MG63 (cell line): ENCODE measurements at regions not wholly inside any gene's neighbourhood (a gene's known extent, or its start where the extent isn't known, plus 50 kb on each side); places are given as distances from the start of the nearest gene placed in this dataset.

ENCODE experiments used
- DNase-seq: peaks from one replicate; pipeline ENCODE4 v3.0.0-alpha.2; 2020
- H3K27me3 ChIP-seq: fragments of 250-450 bp; sonication (Bioruptor Pico); 2 replicates; pipeline ENCODE4 v1.5.1; 2020; ENCODE audit warnings: mild to moderate bottlenecking, moderate library complexity
- H3K36me3 ChIP-seq: fragments of 250-450 bp; sonication (Bioruptor Pico); 2 replicates; pipeline ENCODE4 v1.5.1; 2020; ENCODE audit warnings: mild to moderate bottlenecking, moderate library complexity
- H3K4me3 ChIP-seq: fragments of 250-450 bp; sonication (Bioruptor Pico); 2 replicates; pipeline ENCODE4 v1.5.1; 2020; ENCODE audit warnings: mild to moderate bottlenecking, moderate library complexity
- H3K9me3 ChIP-seq: fragments of 250-450 bp; sonication (Bioruptor Pico); 2 replicates; pipeline ENCODE4 v1.5.1; 2020; ENCODE audit warnings: mild to moderate bottlenecking, moderate library complexity

DNA sequence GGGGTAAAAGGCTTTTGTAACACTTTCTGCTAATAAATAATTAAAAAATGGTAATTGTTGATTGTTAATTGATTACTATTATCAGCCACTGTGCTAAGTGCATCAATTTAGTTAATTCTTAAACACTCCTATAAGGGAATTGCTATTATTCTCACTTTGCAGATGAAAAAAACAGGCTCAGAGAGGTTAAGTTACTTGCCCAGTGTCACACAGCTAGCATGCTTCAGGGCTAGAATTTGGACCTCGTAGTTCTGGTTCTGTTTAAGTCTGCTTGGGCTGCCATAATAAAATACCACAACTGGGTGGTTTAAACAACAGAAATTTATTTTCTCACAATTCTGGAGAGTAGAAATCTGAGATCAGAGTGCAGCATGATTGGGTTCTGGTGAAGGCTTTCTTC, 164.8 kb upstream of the TBX18 start:
- Histone ChIP-seq H3K9me3 (no peaks in the 10 kb centered on the region), H3K4me3 (no peak overlapping the region), H3K27me3 (no peaks in the 10 kb centered on the region), H3K36me3 (no peaks in the 10 kb centered on the region)
- DNase-seq: no peak

DNA sequence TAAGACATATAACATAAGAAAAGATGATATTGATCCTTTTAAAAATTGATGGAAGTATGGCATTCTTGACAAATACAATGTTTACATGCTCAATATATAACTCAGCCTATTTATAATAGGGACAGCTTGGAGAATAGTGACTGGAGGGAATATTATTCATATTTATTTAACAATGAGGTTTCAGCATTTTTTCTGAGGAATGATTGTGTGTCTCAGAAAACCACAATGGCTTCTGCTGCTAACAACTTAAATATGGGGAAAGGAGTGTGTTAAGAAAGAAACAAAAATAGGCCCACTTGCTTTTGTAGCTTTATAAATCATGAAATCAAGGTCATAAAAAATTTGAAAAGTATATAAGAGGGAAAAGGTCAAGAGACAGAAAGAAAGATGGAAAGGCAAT, 163.2 kb upstream of the TBX18 start:
- Histone ChIP-seq H3K4me3 (no peak overlapping the region), H3K36me3 (no peaks in the 10 kb centered on the region), H3K9me3 (no peaks in the 10 kb centered on the region), H3K27me3 (no peaks in the 10 kb centered on the region)
- no peak for DNase-seq

DNA sequence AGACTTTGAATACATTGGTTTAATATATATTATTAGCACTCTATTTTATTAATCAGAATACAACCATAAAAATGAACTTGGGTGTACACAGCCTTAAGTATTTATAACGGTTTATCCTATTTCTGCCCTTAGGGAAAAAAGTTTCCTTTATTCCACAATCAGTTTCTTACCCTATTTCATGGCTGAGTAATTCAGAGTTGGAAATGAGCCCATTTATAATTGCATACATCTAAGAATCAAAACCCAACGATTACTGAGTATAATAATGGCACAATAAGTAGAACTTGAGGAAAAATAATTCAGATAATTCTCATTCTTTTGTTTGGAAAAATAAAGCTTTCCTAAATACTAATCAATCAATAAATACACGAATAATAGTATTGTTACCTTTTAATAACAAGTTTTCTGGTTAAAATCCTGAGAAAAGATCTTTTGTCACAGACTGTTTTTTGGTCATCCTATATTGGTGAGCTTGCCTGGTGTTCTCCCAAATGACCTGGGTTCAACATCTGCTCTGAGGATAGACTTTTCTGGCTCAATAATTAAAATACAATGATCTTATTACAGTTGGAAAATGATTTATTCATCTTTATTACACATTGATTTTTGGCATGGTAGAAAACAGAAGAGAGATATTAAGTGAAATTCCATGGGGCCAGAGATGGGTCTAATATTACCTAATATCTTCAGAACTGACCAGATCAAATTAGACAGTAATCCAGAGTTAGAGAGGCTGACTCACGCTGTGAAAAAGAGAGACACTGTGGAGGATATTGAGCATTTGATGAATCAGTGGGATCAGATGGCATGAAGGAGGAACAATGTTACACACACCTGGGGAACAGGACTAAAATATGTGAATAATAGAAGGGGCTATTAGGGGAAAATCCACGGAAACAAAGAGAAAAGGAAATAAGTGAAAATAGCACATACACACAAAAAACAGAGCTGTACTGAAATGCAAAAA, 162.1 kb upstream of the TBX18 start:
- DNase-seq: no peak
- no peaks in the 10 kb centered on the region for H3K9me3 ChIP-seq
- no peaks in the 10 kb centered on the region for H3K27me3 ChIP-seq
- no peaks in the 10 kb centered on the region for H3K36me3 ChIP-seq
- no peak overlapping the region for H3K4me3 ChIP-seq

DNA sequence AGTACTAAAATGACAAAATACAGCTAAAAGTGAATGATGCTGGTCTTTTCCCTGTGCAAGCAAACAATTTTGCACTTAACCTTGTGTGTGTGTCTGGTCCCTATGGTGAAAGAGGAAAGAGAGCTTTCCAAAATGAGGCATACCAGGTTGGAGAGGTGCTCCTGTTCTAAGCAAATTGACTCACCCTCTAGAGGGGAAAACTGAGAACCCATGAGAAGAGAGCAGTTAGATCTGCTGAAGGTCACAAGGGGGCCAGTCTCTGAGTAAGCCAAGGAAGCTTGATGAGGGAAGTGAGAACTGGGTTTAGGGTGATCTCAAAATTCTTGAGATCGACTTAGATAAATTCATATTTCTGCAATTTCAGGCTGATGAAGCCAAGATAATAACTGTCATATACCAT, 157.5 kb upstream of the TBX18 start:
- Histone ChIP-seq H3K9me3 (no peaks in the 10 kb centered on the region), H3K4me3 (no peak overlapping the region), H3K27me3 (peaks cover 3% of the 10 kb centered on the region; the same call in 1 of the 2 replicates), H3K36me3 (no peaks in the 10 kb centered on the region)
- DNase-seq: no peak

DNA sequence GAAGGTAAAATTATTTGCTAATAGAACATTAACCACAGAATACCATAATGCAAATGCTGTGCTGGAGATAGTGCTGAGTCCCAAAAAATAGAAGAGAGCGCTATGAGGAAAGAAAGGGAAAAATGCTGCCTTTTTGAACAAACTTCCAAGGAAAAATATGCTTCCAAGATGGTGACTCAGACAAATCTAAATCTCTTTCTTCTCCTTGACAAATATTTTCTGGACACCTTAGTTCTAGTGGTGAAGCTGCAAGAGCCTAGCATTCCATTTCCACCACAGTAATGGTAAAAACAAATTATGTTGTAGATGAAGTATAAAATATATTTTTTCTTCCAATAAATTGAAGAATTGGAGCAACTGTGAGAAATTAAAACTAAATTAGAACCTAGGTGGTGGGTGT, 155.6 kb upstream of the TBX18 start:
- DNase-seq: no peak
- no peaks in the 10 kb centered on the region for H3K36me3 ChIP-seq
- no peak overlapping the region for H3K4me3 ChIP-seq
- H3K9me3 ChIP-seq: no peaks in the 10 kb centered on the region
- peaks cover 3% of the 10 kb centered on the region; the same call in 1 of the 2 replicates for H3K27me3 ChIP-seq

DNA sequence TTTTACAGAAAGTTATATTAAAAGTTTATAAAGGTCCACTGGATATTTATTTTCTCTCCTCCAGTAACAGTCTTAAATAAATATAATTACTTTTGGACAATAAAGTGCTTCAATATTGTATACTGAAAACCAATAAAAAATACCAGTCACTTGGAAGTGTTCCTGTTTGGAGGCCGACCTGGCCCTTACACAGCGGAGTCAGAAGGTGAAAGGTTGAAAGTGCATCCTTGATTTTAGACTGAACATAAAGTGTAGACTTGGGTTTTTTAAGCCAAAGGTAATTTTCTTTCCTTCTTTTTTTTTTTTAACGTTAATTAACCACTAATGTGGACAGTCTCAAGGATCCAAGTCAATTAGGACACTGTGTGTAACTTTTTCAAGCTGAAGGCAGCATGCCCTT, 152.3 kb upstream of the TBX18 start:
- peaks cover 3% of the 10 kb centered on the region; the same call in 1 of the 2 replicates for H3K27me3 ChIP-seq
- no peak for DNase-seq
- no peak overlapping the region for H3K4me3 ChIP-seq
- no peaks in the 10 kb centered on the region for H3K9me3 ChIP-seq
- no peaks in the 10 kb centered on the region for H3K36me3 ChIP-seq

DNA sequence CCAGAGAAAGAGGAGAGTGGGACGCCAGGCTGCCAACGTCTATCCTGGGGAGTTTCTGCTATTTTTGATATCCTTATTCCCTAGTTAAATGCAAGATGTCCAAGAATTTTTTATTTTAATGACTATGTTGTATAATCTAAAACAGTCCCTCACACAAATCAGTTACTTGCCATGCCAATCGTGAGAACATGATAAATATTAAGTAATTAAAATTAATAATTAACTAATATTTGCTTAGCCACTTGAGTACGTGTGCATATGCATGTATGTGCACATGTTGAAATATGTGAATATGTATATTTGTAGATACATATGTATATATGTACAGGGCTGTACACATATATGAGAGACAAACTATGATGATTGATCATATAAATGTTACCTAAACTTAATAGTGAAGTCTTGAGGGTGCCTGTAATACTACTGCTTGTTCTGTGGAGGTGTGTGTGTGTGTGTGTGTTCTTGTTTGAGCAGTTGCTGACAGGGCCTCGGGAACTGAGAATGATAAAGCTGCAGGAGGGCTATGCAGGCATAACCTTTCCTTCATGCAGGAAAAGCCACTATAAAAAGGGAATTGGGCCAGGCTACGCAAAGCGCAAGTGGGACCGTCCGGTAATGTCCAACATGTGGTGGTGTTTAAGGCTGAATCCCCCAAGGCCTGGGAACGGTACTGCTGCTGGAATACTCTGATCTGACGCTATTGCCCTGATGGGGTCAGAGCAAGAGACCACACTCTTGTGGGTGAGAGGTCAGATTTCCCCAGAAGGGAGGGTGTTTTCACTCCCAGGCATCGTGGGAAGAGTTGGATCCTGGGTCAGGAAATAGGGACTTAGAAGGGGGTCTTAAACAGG, 148.3 kb upstream of the TBX18 start:
- Histone ChIP-seq H3K27me3 (no peaks in the 10 kb centered on the region), H3K9me3 (no peaks in the 10 kb centered on the region), H3K36me3 (no peaks in the 10 kb centered on the region), H3K4me3 (no peak overlapping the region)
- DNase-seq: no peak

DNA sequence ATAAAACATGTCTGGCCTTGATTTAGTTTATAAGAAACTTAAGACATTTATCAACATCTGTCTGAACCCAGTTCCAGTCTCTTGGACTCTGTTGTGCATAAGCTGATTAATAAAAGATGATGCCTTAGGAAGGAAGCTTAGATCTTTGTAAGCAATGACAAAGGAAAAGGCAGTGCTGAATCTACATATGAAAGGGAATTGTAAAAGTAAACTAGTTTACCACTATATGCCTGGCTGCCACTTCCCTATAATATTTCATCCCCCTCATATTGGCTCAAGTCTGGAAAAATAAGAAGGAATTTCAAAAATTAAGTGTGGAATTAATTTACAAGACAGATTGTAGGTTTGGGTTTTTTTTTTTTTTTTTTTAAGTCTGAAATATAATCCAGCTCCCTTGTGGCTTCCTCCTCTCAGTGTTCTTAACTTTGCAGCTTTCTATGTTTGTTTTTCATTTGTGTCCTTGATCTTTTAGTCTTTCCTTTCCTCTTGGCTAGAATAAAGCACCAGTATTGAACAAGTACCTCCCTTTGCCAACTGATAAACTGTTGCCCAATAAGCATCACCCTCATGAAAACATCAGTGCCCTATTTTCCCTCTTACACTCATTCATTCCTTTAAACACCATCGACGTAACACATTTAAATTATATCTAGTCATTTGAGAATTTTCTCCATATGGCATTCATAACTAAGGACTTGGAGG, 146.7 kb upstream of the TBX18 start:
- Histone ChIP-seq H3K4me3 (no peak overlapping the region), H3K9me3 (no peaks in the 10 kb centered on the region), H3K36me3 (no peaks in the 10 kb centered on the region), H3K27me3 (no peaks in the 10 kb centered on the region)
- no peak for DNase-seq

DNA sequence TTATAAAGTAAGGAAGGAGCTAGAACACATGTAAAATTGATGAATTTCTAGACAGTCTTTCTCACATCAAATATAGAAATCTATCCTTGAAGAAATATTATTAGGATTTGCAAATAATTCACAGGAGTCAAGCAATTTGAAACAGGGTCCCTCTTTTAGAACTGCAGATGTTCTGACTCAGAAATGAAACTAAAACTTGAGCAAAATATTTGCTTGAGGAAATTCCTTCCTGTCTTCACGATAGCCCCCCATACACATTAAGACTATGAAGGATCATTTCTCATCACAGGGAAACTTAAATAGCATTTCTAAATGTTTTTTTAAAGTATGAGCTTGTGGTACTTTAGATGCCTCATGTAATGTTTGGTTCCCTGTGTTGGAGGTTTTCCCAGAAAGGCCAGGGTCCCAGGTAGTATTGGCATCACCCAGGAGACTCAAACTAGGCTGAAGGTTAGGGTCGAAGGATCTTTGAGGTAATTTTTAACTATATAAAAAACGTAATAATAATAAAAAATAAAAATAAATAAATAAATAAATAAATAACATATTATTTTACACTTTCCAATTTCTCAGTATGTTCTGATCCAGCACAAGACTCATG, 144.0 kb upstream of the TBX18 start:
- Histone ChIP-seq H3K36me3 (no peaks in the 10 kb centered on the region), H3K9me3 (no peaks in the 10 kb centered on the region), H3K4me3 (no peak overlapping the region), H3K27me3 (no peaks in the 10 kb centered on the region)
- no peak for DNase-seq

DNA sequence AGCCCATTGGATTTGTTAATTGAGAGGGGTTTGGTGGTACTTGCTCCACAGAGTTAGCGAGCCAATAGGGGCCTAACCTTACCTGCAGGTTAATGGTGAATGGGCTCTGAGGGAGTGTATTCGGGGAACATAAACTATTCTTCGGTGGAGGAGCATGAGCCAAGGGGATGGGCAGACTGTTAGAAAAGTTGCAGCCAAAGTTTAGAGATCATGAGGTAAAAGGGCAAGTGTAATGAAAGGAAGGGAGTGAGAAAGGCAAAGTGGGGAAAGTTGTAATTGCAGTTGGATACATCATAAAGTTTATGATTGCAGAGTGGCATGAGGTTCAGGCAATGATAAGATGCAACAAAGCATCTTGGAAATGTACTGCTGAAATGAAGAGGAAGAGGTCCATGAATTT, 142.1 kb upstream of the TBX18 start:
- Histone ChIP-seq H3K27me3 (no peaks in the 10 kb centered on the region), H3K4me3 (no peak overlapping the region), H3K9me3 (no peaks in the 10 kb centered on the region), H3K36me3 (no peaks in the 10 kb centered on the region)
- no peak for DNase-seq

DNA sequence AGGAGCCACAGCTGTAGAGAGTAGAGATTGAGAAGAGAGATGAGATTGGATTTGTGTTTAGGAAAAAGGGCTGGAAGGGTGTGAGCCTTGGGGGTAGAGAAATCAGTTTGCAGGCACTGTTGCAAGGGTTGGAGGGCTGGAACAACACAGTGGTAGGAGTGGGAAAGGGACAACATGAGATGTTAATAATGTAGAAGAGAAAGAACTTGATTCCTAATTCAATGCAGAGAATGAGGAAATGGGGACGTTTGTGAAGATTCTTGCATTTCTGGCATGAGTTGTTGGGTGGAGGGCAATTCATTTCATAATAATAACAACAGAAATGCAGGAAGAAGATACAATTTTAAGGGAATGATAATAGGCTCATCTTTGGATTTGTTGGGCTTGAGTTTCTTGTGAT, 141.4 kb upstream of the TBX18 start:
- DNase-seq: no peak
- Histone ChIP-seq H3K27me3 (no peaks in the 10 kb centered on the region), H3K9me3 (no peaks in the 10 kb centered on the region), H3K4me3 (no peak overlapping the region), H3K36me3 (no peaks in the 10 kb centered on the region)

DNA sequence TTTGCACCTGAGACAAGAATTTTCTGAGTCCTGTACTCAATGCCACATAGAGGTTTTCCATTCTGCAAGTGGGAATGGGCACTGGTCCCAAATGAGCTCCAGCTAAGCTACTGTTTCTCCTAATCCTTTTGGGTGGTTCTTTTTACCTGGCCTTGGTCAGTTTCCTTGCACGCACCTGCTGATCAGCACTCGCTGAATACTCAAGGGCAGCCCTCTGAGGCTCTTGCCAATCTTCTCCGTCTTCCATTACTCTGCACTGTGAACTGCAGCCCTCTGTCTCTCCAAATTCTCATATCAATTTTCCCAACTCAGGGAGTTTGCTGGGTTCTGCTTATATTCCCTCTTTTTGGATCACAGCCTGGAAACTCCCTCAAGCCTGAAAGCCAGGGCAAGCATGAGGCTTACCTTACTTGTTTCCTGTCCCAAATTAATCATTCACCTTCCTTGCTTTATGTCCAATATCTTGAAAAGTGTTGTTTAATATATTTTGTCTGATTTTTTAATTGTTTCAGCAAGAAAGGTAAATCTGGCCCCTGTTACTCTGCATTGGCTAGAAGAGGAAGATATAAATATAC, 138.0 kb upstream of the TBX18 start:
- H3K9me3 ChIP-seq: no peaks in the 10 kb centered on the region
- H3K27me3 ChIP-seq: no peaks in the 10 kb centered on the region
- H3K4me3 ChIP-seq: no peak overlapping the region
- no peak for DNase-seq
- H3K36me3 ChIP-seq: no peaks in the 10 kb centered on the region

DNA sequence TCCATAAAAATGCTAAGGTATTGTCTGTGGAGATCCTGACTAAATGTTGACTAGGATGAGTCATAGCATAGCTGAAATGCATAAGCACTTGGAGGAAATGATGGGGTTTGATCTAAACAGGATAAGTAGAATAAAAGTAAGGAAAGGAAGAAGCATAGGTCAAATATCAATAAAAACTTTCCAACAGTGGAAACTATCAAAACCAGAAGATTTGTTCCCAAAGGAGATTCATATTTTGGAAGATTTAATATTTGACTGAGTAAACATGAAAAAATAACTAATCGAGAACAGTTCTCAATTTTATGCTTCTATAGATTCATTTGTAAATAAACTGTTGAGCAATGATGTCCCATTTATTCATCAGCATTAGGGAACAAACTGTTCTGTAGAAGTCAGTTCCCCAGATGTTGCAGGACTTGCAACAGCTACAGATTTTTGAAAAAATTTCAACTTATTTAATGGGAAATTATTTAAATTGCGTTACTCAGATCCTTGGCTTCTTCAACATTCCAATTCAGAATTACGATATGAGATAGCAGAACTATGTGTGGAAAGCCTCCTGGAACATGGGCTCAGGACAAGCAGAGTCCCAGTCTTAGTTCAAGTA, 133.7 kb upstream of the TBX18 start:
- H3K27me3 ChIP-seq: no peaks in the 10 kb centered on the region
- no peak overlapping the region for H3K4me3 ChIP-seq
- no peaks in the 10 kb centered on the region for H3K36me3 ChIP-seq
- DNase-seq: no peak
- H3K9me3 ChIP-seq: no peaks in the 10 kb centered on the region

DNA sequence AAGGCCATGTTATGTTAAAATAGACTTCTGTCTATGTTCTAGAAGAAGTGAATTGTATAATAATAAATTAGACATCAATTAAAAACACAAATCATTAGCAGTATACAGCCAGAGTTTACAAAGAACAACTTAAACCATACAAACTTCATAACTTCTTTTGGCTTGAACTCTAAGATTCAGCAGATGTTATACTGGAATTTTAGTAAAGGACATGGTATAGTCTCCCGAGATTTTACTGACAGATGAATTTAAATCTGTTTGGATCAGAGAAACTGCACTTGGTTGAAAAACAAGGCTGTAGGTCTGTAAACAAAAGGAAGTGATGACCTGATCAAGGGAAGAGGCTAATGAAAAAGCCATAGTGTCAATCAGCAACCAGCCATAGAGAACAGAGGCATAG, 132.6 kb upstream of the TBX18 start:
- H3K9me3 ChIP-seq: no peaks in the 10 kb centered on the region
- H3K4me3 ChIP-seq: no peak overlapping the region
- no peaks in the 10 kb centered on the region for H3K27me3 ChIP-seq
- no peak for DNase-seq
- H3K36me3 ChIP-seq: no peaks in the 10 kb centered on the region

DNA sequence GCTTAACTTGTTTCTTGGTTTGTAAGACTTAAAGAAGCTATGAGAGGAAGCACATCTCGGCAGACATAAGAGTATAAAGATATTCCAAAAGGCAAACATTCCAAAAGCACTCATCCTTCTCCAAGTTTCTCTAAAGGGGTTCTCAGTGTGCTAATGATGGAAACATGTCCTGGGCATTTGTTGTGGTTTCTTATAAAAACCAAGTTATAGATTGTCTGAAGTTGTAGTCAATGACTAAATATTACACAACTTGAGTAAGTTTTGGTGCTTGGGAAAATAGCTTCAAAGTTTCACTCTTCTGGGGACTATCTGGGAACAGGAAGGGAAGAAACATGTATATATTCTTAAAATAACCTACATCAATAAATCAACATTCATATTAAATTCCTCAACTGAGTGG, 128.3 kb upstream of the TBX18 start:
- Histone ChIP-seq H3K9me3 (no peaks in the 10 kb centered on the region), H3K27me3 (no peaks in the 10 kb centered on the region), H3K4me3 (no peak overlapping the region), H3K36me3 (no peaks in the 10 kb centered on the region)
- no peak for DNase-seq
